GM21529 (cell line): ENCODE measurements at regions not wholly inside any gene's neighbourhood (a gene's known extent, or its start where the extent isn't known, plus 50 kb on each side); places are given as distances from the start of the nearest gene placed in this dataset.

ENCODE experiments used
- ATAC-seq: cut with Tn5 transposase; IDR thresholded peaks from one replicate; pipeline ENCODE4 v1.9.1; 2021; ENCODE audit not compliant: unreplicated experiment

DNA sequence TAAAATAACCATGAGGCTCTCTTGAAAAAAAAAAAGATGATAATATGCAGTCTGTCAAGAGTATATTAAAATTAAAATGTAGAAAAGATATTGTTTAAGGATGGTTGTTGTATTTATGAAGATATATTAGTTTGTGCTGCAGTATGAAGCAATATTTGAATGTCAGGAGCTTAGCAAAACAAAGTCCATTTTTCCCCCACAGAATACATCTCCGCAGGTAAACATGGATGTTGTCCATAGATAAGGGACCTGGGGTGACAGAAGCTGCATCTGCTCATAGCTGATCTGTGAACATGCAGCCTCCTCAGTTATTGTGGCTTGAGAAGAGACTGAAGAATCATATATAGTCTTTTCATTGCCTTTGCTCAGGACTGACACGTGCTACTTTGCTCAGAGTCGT is 366.1 kb upstream of the MMADHC start:
- ATAC-seq = no peak

DNA sequence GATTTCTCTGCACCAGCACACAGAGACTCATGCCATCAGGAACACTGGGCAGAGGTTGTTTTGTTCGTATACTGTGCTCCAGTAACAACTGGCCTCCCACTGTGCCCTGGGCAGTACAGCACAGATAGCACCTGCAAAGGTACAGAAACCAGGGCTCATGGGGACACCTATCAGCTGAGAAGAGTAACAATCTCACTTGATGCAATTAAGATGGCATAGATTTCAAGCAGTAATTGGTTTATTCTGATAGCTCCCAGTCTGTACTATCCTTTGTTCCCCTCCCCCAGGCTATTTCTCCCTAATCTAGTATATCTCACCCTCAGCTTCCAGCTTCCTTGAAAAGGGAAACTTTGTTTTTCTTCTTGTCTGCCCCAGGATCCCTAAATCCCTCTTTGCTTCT is 343.9 kb upstream of the MMADHC start:
- ATAC-seq = no peak

DNA sequence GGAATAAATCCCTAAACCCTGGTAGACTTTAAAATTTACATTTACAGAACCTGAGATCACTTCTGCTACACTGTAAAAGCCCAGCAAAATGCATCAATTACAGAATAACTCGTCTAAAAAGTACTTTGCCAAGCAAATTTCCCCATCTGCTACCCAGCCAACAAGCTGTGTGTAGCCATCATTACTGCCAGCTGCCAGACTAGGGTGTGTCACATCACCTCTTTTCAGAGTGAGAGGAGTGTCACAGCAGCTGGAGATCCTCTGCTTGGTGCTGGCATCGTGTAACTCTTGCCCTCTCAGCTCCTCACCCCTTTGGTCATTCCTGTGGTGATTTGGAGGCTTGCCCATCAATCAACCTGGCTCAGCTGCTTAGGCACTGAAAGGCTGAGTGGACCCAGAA is 340.4 kb upstream of the MMADHC start:
- ATAC-seq = no peak

DNA sequence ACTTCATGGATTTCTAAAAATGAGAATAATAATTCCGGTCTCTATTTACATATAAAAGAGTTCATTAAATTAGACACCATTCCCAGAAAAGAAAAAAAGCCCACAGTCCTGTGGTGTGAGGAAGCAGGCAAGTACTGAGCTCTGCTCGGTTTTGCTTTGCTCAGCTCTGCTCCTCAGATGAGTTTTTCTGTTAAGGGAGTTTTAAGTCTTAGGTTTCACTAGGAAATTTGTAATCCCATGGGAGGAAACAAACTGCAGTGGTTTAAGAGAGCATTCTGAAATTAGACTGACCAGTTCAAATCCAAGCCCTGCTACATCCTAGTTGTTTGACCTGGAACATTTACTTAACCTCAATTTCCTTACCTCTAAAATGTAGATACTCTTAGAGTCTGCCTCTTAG is 338.6 kb upstream of the MMADHC start:
- ATAC-seq = no peak

DNA sequence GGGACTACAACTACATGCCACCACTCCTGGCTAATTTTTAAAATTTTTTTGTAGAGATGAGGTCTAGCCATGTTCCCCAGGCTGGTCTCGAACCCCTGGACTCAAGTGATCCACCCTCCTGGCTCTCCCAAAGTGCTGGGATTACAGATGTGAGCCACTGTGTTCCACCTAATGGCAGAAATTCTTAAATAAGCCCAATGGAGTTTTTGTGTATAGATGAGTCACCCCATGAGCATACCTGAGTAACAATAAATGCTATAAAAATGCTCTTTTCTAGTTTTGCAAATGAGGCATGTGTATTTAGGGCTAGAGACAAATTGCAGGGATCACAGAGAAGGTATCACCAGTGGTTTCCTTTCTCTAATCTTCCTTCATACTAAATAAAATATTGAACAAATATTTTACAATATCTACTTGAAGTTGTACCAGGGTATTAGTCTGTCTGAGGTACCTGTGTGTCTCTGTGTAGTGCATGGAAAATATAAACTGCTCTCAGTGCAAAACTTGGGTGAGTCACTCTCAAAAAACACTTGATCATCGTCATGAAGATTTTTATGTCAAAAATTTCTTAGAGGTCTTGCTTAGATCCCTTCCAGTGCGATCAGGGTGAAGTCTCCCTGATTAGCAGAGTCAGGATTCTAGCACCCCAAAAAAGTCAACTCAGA is 337.1 kb upstream of the MMADHC start:
- no peak for ATAC-seq

DNA sequence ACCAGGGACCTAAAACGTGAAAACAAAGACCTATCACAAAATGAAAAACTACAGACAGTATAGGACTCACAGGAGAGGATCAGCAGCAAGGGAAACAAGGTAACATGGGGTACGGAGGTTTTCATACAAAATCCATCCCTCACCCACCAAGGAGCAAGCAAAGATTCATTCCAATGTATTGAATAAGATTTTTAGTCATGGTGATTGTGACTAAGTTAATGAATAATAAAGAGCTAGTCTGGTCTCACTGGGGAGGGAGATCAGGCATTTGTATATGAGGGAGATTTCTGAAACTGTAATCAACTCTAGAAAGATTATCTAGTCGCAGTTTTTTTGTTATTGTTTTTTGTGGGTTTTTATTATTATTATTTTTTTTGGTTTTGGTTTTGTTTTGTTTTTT is 336.5 kb upstream of the MMADHC start:
- ATAC-seq = no peak

DNA sequence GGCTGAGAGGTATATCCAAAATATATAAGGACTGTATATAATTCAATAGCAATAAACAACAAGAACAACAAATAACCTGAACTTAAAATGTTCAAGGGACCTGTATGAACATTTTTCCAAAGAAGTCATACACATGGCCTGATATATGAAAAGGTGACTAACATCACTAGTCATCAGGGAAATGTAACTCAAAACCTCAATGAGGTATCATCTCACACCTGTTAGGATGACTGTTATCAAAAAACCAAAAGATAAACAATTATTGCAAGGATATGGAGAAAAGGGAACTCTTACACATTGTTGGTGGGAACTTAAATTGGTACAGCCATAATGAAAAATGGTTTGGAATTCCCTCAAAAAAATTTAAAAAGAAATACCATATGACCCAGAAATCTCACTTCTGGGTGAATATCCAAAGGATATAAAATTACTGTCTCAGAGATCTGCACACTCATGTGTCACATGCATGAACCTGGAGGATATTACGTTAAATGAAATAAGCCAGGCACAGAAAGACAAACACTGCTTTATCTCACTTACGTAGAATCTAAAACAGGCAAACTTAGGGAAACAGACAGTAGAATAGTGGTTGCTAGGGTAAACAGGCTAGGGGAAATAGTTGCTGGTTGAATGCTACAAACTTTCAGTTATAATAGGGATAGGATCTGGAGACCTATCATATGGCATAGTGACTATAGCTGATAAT is 334.5 kb upstream of the MMADHC start:
- ATAC-seq = no peak

DNA sequence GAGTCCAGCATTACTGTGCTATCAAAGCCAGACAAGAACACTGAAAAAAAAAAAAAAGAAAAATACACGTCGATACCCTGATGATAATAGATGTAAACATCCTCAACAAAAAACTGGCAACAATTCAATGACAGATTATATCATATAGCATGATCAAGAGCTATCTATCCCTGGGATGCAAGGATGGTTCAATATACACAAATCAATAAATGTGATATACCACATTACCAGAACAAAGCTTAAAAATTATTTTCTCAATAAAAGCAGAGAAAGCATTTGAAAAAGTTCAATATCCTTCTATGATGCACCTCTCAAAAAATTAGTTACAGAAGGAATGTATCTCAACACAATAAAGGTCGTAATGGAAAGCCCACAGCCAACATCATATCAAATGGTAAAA is 332.8 kb upstream of the MMADHC start:
- ATAC-seq = no peak

DNA sequence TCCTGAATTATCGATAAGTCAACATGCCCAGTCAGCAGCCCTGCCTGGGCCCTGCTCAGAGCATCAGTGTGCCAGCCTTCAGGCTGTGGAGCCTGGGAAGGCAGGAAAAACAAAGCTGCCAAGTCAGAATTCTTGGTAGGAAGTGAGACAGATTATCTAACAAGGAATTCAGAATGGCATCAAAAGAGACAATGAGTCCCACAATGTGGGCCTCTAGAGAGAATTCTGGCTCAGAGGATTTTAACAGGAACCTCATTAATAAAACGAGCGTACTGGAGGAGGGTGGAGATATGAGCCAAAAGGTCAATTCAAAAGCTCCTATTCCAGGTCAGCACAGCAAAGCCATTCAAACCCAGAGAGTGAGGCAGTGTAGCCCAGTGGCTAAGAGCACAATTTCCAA is 327.6 kb upstream of the MMADHC start:
- no peak for ATAC-seq

DNA sequence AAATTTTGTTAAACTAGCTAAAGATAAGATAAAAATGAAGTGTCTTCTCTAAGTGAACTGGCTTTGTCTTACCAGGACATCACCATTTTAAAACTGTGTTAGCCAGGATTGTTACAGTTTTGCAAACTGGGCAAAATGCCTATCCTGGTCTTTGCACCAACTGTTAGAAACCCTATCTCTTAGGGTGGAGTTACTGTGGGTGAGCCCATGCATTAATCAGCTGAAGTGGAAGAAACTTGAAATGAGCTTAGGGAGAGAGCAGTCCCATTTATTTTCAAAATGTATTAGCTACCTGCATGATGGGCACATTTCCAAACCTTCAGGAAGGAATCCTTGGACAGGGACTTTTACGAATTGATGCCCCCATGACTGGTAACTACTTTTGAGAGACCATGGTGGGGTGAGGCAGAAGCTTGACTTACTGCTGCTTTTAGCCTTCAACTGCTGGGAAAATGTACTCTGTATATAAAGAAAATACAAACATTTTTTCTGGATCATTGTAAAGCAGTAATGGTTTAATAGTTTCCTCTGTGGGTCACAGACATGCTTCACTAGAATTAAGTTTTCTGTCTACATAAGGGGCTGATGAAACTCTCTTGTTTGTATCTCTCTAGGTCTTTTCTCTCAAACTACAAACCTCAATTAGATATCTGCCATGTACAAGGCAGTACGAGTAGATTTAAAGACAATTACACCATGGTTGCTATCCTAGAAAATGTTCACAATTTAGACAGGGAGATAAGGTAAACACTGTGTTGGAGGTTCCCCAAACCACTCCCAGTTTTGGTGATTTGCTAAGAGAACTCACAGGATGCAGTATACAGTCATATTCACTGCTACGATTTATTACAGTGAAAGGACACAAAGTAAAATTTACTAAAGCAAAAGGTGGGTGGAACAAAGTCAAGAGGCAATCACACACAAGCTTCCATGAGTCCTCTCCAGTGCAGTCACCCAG is 321.4 kb upstream of the MMADHC start:
- no peak for ATAC-seq

DNA sequence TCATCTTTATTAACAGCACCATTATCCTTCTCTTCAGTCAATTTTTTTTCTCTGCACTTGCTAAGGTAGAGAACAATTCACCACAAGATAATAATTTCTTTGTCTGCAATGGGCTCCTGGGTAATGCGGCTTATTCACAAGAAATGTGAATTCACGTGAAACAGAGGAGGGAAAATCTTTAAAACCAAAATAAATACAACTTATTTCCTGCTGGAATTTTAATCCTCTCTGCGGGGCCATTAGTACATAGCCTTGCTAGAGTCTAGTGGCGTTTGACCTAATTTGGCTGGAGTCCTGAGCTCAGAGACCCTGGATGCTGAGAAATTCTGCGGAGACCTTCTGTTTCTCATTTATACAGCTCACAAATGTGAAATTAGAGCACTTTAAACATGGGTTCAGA is 319.3 kb upstream of the MMADHC start:
- ATAC-seq = no peak

DNA sequence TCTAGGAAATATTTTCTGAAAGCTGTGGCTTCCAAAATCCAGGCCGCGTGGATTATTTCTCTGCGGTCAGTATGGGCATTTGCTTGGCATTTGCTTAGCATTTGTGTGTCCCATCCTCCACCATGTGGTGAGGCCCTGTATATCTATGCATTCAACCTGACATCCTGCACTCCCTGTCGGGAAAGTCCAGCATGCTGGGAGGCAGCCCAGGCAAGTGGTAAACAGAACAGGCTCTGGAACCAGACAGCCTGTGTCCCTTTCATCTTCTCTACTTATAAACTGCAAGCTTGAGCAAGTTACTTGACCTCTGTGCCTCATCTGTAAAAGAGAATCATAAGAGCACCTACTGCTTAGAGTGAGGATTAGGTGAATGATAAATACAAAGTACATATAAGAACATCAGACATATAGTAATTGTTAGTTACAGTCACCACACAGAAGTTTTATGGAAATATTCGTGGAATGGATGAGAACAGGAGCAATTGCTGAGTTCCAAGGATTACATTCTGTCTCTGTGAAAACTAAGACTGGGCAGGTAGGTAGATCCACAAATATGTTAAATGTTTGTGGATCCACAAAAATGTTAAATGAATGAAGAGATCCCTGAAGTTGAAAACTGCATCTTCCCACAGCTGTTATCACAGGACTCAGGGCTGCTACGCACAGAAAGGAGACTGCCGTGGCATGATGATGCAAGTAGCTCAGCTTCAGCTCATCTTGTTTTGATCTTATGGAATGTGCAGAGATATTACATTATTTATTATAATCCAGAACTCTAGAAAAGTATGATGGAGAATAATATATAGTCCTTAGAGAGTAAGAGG is 317.0 kb upstream of the MMADHC start:
- ATAC-seq = no peak

DNA sequence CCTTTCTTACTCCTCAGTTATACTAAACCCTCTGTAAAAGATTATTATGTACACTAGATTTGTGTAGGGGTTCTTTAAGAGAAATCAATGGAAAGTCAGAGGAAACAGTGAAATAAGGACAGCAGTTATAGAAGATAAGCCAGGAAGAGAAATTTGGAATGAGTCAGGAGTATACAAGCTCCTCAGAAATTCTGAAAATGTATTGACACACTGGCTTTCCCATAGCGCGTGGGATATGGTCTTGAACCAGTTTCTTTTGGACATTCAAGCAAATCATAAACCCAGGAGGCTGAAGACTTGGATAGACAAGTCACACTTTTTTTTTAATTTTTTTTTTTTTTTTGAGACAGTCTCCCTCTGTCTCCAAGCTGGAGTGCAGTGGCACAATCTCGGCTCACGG is 316.1 kb upstream of the MMADHC start:
- no peak for ATAC-seq

DNA sequence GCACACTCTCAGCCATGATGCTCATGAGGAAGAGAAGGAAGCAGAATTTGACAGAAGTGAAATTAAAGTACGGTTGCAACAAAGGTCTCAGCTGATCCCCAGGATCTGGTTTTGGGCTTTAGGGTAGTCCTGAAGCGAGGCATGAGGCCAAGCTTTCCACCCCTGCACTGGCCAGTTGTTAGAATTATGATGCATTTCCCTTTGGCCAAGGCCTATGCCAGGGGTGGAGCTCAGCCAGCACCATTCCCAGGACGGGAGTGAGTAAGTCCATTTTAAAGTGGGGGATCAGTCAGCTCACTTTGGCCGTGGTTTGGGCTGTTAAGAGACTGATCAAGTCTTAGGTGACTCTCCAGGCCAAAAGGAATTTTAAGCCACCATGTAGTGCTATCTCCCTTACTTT is 314.5 kb upstream of the MMADHC start:
- no peak for ATAC-seq

DNA sequence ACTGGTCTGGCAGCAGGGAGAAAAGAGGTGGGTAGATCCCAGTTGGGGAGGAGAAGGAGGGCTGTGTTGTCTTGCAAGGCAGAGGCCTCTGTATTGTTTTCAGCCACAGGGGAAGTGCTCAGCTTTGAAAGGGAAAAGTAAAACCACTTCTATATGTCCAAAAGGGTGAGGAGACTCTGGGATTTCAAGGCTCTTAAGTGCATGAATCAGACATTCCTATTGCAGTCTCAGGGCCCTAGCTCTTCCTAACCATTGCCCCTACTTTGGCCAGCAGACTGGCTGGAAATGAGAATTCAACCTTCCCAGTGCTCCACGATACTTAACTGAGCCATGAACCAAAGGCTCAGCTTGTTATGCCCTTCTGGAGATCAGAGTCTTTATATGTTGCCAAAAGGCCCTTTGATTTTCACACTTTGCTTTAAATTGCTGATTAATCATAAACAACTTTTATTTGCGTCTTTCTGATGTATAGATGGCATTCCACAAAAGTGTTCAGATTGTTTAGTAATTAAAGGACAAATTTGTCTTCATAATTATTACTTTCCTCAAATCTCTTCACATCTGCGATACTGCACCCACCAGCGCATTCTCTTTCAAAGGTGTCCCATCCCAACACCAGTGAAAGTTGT is 313.8 kb upstream of the MMADHC start:
- ATAC-seq = no peak

DNA sequence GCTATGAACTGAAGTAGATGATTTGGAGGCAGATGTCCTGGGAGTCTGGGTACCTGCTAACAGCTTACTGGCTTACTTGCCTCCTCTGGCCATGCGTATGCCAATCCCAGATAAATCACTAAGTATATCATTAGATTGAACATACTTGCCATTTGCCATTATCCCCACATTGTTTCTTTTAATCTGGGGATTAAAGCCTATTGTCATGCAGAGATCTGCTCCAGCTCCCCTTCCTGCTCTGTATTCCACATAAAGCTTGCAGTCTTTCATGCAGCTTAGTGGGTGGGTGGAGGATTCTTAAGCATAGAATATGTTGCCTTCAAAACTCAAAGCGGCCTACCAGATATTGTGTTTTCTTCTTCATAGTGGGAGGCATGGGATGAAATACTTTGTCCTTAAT is 311.8 kb upstream of the MMADHC start:
- no peak for ATAC-seq

DNA sequence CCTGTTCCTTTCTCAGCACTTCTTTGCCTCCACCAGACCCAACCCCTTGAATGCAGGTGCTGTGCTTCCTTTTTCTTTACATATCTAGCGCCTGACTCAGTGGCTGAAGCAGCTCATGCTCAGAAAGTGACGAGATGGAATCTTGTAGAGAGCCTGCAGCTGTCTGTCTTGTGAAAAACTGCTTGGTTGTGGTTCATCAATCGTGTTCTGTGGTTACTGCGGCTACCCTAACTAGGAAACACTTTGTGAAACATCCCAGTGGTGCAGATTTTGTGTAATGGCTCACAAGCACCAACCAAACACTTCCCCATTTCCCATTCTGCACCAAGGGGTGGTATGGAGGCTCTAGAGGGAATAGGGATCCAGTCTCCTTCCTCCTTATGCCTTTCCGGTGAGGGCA is 307.2 kb upstream of the MMADHC start:
- no peak for ATAC-seq

DNA sequence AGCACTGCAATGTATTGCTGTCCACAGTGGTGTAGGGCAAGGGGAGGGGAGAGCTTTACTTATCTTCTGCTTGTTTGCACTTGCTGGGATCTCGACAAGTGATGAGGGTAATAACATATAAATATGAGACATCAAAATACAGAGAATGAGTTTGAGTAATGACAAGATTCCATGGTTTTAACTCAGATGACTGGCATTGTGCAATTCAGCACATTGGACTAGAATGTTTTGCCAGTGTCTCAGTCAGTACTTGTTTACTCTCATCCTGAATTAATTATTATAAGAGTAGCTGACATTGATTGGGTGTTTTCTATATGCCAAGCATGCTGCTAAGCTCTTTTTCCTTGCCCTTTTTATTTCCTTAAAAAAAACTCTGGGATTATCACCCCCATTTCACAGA is 306.7 kb upstream of the MMADHC start:
- no peak for ATAC-seq

DNA sequence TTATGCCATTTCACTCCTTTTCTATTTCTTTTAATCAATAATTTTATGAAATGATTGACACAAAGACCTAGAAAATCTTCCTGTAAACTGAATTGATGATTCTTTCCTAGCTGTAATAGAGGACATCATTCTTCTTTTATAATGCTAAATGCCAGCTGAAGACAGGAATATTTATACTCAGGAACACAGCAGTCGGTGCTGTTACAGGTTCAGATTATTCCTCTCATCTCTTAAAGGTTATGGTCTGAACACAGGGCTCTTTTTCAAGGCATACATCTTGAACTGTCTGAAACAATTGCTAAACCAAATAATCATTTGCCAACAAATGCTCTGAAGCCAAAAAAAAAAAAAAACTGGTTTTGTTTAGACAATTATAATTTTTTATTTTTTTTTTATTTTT is 305.0 kb upstream of the MMADHC start:
- no peak for ATAC-seq

DNA sequence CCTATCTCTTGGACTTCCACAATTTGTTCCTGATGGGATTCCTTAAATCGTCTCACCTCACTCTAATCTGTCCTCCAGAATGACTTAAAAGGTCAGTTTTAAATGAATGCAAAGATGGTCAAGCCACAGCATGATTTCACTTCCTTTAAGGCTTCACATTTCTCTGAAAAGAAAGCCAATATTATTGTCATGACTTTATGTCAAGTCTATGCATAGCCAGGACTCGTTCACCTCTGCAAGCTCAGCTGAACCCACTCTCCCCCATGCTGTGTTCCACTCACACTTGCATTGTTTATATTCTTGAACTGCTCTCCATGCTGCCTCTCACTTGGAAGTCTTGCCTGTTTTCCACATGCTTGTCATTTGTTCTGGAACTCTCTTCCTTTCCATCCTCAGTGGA is 298.4 kb upstream of the MMADHC start:
- ATAC-seq = no peak

DNA sequence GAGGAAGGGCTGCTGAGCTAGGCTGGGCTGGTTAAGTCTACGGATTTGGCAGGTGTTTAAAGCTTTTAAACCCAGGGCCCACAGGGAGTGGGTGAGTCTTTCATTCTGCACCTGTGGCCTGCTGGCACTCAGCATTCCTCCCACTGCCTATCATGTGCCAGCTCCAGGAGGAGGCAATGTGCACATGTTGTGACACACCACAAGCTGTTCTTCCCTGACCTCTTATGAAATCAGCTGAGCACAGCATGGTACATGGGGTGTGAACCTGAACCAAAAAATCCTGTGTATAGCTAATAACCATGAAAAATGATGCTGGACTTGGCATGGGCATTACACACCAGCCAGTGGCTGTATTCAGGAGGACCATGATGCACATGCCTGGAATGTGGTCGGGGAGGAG is 297.9 kb upstream of the MMADHC start:
- no peak for ATAC-seq
